ENCODE measurements at regions not wholly inside any gene's neighbourhood (a gene's known extent, or its start where the extent isn't known, plus 50 kb on each side); places are given as distances from the start of the nearest gene placed in this dataset.

GRCh38 chr11:92302770-92303169, 78.2 kb downstream of the FAT3 start:
- TF ChIP-seq, protein P1, sequence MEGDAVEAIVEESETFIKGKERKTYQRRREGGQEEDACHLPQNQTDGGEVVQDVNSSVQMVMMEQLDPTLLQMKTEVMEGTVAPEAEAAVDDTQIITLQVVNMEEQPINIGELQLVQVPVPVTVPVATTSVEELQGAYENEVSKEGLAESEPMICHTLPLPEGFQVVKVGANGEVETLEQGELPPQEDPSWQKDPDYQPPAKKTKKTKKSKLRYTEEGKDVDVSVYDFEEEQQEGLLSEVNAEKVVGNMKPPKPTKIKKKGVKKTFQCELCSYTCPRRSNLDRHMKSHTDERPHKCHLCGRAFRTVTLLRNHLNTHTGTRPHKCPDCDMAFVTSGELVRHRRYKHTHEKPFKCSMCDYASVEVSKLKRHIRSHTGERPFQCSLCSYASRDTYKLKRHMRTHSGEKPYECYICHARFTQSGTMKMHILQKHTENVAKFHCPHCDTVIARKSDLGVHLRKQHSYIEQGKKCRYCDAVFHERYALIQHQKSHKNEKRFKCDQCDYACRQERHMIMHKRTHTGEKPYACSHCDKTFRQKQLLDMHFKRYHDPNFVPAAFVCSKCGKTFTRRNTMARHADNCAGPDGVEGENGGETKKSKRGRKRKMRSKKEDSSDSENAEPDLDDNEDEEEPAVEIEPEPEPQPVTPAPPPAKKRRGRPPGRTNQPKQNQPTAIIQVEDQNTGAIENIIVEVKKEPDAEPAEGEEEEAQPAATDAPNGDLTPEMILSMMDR (IDR thresholded peaks at IDR 0.05; ENCODE audit: insufficient read depth, low read length, poor library complexity, severe bottlenecking): no peak
- no peak overlapping the region for H3K4me3 ChIP-seq (replicated peaks; ENCODE audit: low read depth, low read length)
- no peaks in the 10 kb centered on the region for H3K36me3 ChIP-seq (ENCODE audit: control insufficient read depth, insufficient read depth, low read length)
- no peak for DNase-seq (ENCODE audit: extremely low read depth, insufficient read length)
- no peaks in the 10 kb centered on the region for H3K27me3 ChIP-seq (replicated peaks; ENCODE audit: control insufficient read depth, insufficient read depth, low read length)

- TF ChIP-seq, protein P1 (IDR thresholded peaks at IDR 0.05; ENCODE audit: insufficient read depth, low read length, poor library complexity, severe bottlenecking): no peak
- no peaks in the 10 kb centered on the region for H3K27me3 ChIP-seq (replicated peaks; ENCODE audit: control insufficient read depth, insufficient read depth, low read length)
Measured at GRCh38 chr11:92304271-92304670, 79.7 kb downstream of the FAT3 start.

DNA sequence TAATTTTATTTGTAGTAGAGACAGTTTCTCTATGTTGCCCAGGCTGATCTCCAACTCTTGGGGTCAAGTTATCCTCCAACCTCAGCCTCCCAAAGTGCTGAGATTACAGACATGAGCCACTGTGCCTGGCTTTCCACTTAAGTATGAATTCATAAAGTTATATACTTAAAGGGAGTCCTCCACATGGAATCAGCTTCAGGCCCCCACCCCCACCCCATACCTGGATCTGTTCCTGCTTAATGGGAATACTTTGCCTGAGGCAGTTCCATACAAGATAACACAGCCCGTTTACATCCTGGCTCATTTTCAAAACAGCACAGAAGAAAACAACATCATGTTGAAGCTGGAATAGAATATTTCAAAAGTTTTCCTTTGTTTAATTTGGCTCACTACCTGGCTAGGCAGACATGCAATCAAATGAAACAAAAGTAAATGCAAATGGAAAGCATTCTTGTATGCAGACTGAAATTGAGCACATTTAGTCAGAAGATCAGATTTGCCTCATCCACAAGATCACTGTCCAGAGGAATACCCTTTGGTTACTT, 82.4 kb downstream of the FAT3 start:
- Histone ChIP-seq H3K27me3 (replicated peaks; ENCODE audit: control insufficient read depth, insufficient read depth, low read length) (no peaks in the 10 kb centered on the region), H3K36me3 (ENCODE audit: control insufficient read depth, insufficient read depth, low read length) (no peaks in the 10 kb centered on the region), H3K4me3 (replicated peaks; ENCODE audit: low read depth, low read length) (no peak overlapping the region)
- TF ChIP-seq, protein P1 (IDR thresholded peaks at IDR 0.05; ENCODE audit: insufficient read depth, low read length, poor library complexity, severe bottlenecking): no peak
- no peak for DNase-seq (ENCODE audit: extremely low read depth, insufficient read length)

More at GRCh38 chr11:92304271-92304670, 79.7 kb downstream of the FAT3 start:
- H3K4me3 ChIP-seq (replicated peaks; ENCODE audit: low read depth, low read length): no peak overlapping the region
- H3K36me3 ChIP-seq (ENCODE audit: control insufficient read depth, insufficient read depth, low read length): no peaks in the 10 kb centered on the region
- DNase-seq (ENCODE audit: extremely low read depth, insufficient read length): no peak

DNA sequence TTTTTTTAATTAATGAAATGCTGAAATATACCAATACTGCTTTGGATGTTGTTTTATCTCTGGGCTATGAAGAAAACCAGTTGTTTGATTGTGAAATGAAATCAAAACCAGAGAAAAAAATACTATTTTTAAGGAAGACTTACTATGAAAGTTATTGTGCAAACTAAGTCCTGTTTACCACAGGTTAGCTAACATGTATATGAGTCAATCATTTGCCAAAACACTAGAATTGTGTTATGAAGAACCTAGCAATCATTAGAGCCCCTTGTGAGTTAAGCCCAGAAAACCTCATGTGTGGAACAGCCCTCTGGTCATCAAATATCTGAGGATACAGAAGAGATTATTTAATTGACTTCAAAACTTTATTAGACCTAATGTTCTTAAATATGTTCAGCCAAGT, 83.7 kb downstream of the FAT3 start:
- Histone ChIP-seq H3K27me3 (replicated peaks; ENCODE audit: control insufficient read depth, insufficient read depth, low read length) (no peaks in the 10 kb centered on the region), H3K4me3 (replicated peaks; ENCODE audit: low read depth, low read length) (no peak overlapping the region), H3K36me3 (ENCODE audit: control insufficient read depth, insufficient read depth, low read length) (no peaks in the 10 kb centered on the region)
- TF ChIP-seq, protein P1 (IDR thresholded peaks at IDR 0.05; ENCODE audit: insufficient read depth, low read length, poor library complexity, severe bottlenecking): no peak
- DNase-seq (ENCODE audit: extremely low read depth, insufficient read length): no peak

DNA sequence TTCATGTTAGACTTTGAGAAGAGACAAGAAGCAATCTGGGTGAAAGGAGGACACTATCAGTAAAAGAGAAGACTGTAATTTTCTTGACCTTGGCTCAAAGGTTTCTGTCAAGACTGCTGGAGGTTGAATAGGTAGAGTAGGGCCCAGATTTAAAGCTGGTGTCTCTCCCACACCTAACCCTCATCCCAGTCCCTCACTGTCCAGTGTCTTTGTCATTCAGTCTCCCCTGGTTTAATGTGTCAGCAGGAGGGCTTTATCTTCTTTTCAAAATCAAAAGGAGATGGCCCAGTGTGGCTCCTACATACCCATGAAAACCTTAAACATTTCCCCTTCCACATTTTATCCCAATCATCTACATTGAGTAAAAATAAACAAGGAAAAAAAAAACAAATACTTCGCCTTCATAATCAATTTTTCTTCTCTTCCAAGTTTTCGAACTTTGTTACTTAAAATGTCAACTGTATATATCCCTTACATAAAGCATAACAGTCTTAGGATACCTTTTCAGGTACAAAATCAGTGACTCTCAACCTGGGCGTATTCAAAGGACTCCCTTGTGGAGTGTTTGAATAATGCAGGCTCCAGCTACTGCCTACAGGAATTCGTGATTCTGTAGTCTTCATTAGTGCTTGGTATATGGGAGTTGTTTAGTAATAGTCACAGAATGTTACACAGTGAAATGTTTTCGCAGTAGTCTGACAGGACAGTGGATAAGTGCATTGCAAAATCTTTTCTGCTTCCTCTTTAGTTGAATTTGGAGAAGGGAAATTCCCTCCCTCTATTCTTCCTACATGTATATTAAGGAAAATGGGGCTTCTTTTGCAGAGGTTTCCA, 87.2 kb downstream of the FAT3 start:
- TF ChIP-seq, protein P1 (IDR thresholded peaks at IDR 0.05; ENCODE audit: insufficient read depth, low read length, poor library complexity, severe bottlenecking): no peak
- no peaks in the 10 kb centered on the region for H3K27me3 ChIP-seq (replicated peaks; ENCODE audit: control insufficient read depth, insufficient read depth, low read length)
- no peak for DNase-seq (ENCODE audit: extremely low read depth, insufficient read length)
- H3K4me3 ChIP-seq (replicated peaks; ENCODE audit: low read depth, low read length): no peak overlapping the region
- H3K36me3 ChIP-seq (ENCODE audit: control insufficient read depth, insufficient read depth, low read length): no peaks in the 10 kb centered on the region
